HG03469 (cell line): ENCODE measurements at regions not wholly inside any gene's neighbourhood (a gene's known extent, or its start where the extent isn't known, plus 50 kb on each side); places are given as distances from the start of the nearest gene placed in this dataset.
"Not testable (repeated sequence)": the region's sequence is repeated elsewhere in the genome, so short reads cannot be mapped to it uniquely, and the experiment has no call there.

ENCODE experiments used
- ATAC-seq: cut with Tn5 transposase; IDR thresholded peaks from one replicate; pipeline ENCODE4 v1.9.1; 2021; ENCODE audit warnings: mild to moderate bottlenecking, moderate library complexity, moderate number of reproducible peaks; ENCODE audit not compliant: unreplicated experiment

- no peak for ATAC-seq
Measured at GRCh38 chr22:22756109-22756508, 111.7 kb downstream of the GGTLC2 start.

DNA sequence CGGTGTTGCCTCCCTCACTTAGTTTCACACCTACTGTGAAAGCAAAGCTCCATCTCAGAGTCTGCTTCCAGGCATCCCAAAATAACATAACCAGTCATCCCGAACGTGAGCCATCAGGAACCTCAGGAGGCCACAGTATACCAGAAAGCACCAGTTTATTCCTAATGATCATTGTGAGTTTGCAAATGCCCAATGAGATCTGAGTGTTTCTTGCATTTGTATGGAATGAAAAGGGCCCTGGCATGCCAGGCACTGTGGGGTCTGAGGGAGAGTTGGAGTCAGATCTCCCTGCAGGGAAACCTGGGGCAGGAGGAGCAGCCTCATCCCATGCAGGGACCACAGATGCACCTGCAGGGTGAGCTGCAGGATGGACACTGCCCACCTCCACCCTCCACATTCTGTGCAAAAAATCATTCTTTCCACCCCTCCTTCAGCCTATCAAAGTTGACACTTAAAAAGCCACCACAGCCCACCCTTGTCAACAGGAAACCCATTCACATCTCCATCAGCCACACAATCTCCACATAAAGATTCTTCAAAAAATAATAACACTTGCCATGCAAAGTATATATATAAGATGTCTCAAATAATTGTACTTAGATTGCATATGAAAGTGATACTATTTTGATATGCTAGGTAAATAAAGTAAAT is 112.3 kb downstream of the GGTLC2 start:
- ATAC-seq, result not testable (repeated sequence)

GRCh38 chr22:22758101-22758807 is 113.8 kb downstream of the GGTLC2 start:
- ATAC-seq, result not testable (repeated sequence)

GRCh38 chr22:22759371-22759770 is 115.0 kb downstream of the GGTLC2 start:
- no peak for ATAC-seq

DNA sequence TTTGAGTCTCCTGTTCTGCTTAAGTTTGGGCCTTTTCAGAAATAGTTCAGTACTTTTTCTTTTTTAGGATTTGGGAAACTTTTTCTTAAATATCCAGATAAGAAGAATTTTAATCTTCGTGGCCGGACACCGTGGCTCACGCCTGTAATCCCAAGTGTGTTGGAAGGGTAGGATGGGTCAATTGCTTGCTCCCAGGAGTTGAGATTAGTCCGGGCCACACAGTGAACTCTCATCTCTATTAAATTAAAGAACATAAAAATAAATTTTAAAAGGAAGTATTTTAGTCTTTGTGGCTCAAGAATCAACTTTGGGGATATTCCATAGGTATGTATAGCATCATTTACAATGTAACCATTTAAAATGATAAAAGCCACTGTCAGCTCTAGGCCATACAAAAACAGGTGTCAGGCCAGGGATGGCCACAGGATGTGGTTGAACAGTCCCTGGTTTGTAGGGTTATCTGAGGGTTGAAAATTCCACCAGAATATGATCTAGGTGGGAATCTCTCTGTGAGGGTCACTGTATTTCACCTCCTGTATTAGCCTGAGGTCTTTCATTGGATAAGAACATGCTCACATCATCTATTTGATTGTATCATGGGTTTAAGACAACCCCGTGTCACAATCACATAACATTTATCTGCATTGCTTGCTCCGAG is 115.6 kb downstream of the GGTLC2 start:
- ATAC-seq, result no peak

DNA sequence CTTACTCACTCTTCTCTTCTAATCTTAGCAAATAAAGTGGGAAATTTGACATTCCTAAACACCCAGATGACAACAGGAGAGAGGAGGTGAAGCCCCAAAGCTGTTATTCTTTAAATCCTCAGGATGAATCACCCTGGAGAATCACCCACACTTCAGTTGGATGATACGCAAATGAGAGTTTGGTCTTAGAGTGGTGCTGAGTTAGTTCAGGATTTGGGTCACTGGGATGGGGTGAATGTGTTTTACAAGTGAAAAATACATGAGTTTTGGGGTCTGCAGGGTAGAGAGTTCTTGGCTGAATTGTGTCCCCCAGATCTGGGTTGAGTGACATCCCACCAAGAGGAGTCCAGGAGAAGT is 117.2 kb downstream of the GGTLC2 start:
- ATAC-seq, result no peak

DNA sequence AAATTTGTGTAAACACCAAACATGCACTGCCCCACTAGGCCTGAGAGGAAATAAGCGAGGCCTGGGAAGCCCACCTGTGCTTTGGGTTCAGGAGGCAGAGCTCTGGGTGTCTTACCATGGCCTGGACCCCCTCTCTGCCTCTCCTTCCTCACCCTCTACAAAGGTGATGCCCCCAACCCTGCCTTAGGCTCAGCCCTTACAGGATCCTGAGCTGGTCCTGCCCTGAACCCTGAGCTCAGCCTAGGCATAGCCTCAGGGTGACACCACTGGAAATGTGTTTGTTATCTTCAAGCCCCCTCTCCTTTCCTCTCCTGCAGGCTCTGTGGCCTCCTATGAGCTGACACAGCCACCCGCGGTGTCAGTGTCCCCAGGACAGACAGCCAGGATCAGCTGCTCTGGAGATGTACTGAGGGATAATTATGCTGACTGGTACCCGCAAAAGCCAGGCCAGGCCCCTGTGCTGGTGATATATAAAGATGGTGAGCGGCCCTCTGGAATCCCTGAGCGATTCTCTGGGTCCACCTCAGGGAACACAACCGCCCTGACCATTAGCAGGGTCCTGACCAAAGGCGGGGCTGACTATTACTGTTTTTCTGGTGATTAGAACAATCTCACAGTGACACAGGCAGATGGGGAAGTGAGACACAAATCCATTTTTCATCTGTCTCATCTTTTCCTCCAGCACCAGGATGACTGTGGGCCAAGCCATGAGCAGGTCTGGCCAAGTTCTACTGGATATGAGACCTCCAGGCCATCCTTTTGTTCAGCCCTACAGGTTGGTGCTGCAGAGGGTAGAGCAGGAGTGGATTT is 117.8 kb downstream of the GGTLC2 start:
- no peak for ATAC-seq

DNA sequence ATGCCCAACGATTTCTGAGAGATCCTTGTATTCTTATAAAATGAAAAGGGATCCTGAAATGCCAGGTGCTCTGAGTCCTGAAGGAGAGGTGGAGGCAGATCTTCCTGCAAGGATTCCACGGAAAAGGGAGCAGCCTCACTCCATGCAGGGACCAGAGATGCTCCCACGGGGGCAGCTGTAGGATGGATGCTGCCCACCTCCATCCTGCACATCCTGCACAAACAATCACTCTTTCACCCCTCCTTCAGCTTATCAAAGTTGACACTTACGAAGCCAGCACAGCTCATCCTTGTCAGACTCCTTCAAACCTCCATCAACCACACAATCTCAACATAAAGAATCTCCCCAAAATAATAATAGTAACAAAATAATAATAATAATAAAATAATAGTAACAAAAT is 119.1 kb downstream of the GGTLC2 start:
- ATAC-seq, result no peak

DNA sequence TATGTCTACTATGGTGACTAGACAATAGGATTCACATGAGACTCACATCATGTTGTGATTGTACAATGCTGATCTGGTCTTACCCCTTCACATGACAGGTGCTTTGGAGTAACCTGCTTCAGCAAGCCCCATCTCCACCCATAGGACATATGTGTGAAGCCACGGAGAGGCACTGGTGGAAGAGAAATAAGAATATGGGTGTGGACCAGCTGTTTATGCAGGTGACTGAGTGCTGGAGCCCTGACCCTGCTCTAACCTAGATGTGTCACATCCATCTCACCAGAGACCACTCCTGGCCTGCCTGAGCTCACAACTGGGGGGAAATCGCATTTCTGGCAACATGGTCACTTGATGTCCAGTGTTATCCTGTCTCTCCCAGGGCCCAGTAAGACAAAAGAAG is 119.7 kb downstream of the GGTLC2 start:
- ATAC-seq, result no peak

DNA sequence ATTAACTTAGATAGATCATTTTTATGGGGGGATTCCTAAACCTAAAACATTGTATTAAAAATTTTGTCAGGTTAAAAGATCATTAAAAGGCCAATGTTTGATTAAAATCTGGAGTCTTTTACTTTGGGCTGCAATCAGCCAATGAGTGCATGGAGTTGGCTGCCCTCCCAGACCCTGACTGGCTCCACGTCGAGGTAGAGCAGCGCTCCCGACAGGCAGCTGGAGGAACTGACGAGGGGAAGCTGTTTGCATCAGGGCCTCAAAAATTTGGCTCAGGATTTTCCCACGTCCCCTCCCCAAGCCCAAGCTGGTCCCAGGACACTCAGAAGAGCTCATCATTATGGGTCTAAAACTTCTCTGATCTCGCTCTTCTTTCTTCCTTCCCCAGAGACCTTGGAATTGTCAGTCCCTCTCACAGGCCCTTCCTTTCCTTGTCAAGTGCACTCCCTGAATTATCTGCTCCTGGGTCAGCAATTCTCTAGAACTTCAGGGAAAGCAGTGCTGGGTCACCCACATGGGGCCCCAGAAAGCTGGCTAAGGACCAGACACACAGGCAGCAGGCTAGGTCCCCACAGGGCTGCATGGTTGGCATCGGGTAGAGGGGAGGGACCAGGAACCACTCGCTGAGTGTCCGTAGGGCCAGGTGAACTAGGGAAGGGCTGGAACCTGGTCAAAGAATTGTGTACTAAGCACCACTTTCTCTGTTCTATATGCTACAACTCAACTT is 119.6 kb upstream of the IGLL5 start:
- ATAC-seq, result no peak

GRCh38 chr22:22768885-22769284 is 118.7 kb upstream of the IGLL5 start:
- no peak for ATAC-seq

- no peak for ATAC-seq
Measured at GRCh38 chr22:22769434-22770279, 118.0 kb upstream of the IGLL5 start.

- ATAC-seq, result no peak
Measured at GRCh38 chr22:22770280-22770871, 117.2 kb upstream of the IGLL5 start.

DNA sequence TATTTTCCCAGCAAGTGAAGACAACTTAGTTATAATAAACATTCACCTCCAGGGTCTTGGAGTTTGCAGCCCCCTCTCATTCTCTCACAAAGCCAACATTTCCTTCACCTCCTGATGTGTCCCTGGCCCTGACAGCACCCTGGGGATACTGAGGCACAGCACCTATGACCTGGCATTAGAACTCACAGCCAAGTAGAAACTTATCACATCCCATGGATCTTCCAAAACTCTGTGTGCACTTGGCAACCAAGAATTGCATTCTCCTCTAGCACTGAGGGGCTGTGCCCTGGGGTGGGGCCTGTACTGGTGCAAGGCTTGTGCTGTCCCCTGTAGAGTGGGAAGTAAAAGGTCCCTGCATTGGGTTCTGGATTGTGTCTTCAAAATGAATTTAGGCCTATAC is 116.7 kb upstream of the IGLL5 start:
- ATAC-seq, result no peak

DNA sequence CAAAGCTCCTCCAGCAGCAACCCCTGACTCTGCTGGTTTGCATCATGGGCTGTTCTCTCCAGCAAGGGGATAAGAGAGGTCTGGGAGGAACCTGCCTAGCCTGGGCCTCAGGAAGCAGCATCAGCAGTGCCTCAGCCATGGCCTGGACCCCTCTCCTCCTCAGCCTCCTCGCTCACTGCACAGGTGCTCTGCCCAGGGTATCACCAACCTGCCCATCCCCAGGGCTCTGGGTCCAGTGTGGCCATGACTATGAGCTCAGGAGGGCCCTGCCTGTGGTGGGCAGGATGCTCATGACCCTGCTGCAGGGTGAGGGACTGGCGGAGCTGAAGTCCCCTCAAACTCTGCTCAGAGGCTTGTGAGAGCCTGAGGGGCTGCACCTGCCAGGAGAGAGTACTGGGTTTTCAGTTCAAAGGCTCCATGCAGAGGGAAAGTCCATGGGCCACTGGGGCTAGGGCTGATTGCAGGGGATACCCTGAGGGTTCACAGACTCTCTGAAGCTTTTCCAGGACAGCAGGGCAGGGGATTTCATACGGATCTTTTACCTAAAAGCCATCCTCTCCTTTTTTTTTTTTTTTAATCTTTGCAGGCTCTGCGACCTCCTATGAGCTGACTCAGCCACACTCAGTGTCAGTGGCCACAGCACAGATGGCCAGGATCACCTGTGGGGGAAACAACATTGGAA is 115.8 kb upstream of the IGLL5 start:
- no peak for ATAC-seq

- ATAC-seq, result no peak
Measured at GRCh38 chr22:22772396-22772795, 115.2 kb upstream of the IGLL5 start.

GRCh38 chr22:22772883-22773282 is 114.7 kb upstream of the IGLL5 start:
- ATAC-seq, result no peak

DNA sequence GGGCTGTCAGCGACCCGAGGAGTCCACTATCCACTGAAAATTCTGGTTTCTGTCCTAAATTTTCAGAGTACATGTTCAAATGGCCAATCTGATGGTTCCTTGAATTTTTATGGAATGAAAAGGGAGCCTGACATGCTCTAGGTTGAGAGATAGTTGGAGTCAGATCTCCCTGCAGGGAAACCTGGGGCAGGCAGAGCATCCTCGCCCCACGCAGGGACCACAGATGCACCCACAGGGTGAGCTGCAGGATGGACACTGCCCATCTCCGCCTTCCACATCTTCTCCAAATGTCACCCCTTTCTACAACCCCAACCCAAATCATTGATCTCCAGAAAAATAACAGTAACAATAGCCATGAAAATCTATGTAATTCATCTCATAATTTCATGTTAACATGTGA is 114.2 kb upstream of the IGLL5 start:
- ATAC-seq, result no peak
